ENCODE measurements at regions not wholly inside any gene's neighbourhood (a gene's known extent, or its start where the extent isn't known, plus 50 kb on each side); places are given as distances from the start of the nearest gene placed in this dataset.

- no peak for TF ChIP-seq CTCF (IDR thresholded peaks at IDR 0.05; ENCODE audit: low read depth, low read length, missing control alignments)
- H3K4me3 ChIP-seq (replicated peaks; ENCODE audit: low read depth, low read length), result no peak overlapping the region
- no peak for DNase-seq (ENCODE audit: extremely low read depth, low read depth)
These were observed 228.6 kb upstream of the TMEM72 start for GRCh38 chr10:44682507-44682906.

DNA sequence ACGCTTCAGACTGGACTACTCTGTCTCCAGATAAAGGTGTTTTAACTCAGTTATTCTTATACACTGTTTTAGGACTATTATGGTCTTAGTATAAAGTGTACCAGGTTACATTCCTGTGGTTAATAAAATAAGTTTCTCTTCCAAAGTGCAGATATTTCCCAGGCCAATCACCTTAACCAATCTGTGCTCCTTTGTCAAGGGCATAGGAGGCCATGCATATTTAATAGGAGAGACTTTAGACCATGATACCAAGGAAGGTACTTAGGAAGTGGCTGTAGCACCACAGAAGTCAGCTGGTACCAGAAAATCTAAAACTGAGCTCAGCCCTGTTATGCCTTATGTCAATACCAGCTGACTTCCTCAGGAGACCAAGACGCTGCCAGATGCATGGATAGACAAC, 226.5 kb upstream of the TMEM72 start:
- no peak overlapping the region for H3K4me3 ChIP-seq (replicated peaks; ENCODE audit: low read depth, low read length)
- no peak for DNase-seq (ENCODE audit: extremely low read depth, low read depth)
- no peak for TF ChIP-seq CTCF (IDR thresholded peaks at IDR 0.05; ENCODE audit: low read depth, low read length, missing control alignments)

GRCh38 chr10:44685220-44685619, 225.9 kb upstream of the TMEM72 start:
- no peak for DNase-seq (ENCODE audit: extremely low read depth, low read depth)
- no peak overlapping the region for H3K4me3 ChIP-seq (replicated peaks; ENCODE audit: low read depth, low read length)
- TF ChIP-seq CTCF (IDR thresholded peaks at IDR 0.05; ENCODE audit: low read depth, low read length, missing control alignments), result no peak

GRCh38 chr10:44685747-44686146, 225.4 kb upstream of the TMEM72 start:
- H3K4me3 ChIP-seq (replicated peaks; ENCODE audit: low read depth, low read length), result no peak overlapping the region
- DNase-seq (ENCODE audit: extremely low read depth, low read depth), result no peak
- no peak for TF ChIP-seq CTCF (IDR thresholded peaks at IDR 0.05; ENCODE audit: low read depth, low read length, missing control alignments)

- peak; percentile 49 for TF ChIP-seq CTCF (IDR thresholded peaks at IDR 0.05; ENCODE audit: low read depth, low read length, missing control alignments)
- DNase-seq (ENCODE audit: extremely low read depth, low read depth), result no peak
- H3K4me3 ChIP-seq (replicated peaks; ENCODE audit: low read depth, low read length), result no peak overlapping the region
These were observed 221.8 kb upstream of the TMEM72 start for GRCh38 chr10:44689368-44689767.

DNA sequence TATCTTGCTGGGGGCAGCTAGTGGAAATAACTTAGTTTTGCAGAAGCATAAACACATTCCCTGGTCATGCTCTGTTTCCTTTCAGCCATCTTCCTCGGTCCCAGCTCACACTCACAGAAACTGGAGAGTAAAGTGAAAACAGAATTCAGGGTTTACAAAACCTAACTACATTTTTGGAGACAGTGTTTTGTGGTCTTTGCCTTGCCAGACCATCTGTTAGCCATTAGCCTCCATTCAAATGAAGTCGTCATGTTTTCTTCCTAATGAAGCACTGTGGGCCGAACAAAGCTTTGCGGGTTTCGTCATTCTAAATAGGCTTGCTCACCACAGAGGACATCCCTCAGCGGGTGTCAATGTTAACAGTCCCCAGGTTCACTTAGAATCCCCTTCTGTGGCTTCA, 214.6 kb upstream of the TMEM72 start:
- H3K4me3 ChIP-seq (replicated peaks; ENCODE audit: low read depth, low read length), result peak overlapping the region; percentile 15; the same call in 1 of the 2 replicates
- DNase-seq (ENCODE audit: extremely low read depth, low read depth), result peak; percentile 84
- TF ChIP-seq CTCF (IDR thresholded peaks at IDR 0.05; ENCODE audit: low read depth, low read length, missing control alignments), result no peak

GRCh38 chr10:44697116-44697515, 214.0 kb upstream of the TMEM72 start:
- no peak for DNase-seq (ENCODE audit: extremely low read depth, low read depth)
- TF ChIP-seq CTCF (IDR thresholded peaks at IDR 0.05; ENCODE audit: low read depth, low read length, missing control alignments), result no peak
- no peak overlapping the region for H3K4me3 ChIP-seq (replicated peaks; ENCODE audit: low read depth, low read length)
